ENCODE measurements at regions not wholly inside any gene's neighbourhood (a gene's known extent, or its start where the extent isn't known, plus 50 kb on each side); places are given as distances from the start of the nearest gene placed in this dataset.

GRCh38 chr12:87266305-87266704, 762.9 kb downstream of the C12orf50 start:
- H3K36me3 ChIP-seq (replicated peaks in 1 of 2; ENCODE audit: control insufficient read depth in 1 of 2, insufficient read depth in 2 of 2, low read length in 2 of 2) = no peaks in the 10 kb centered on the region
- H3K9me3 Mint-ChIP-seq = peaks cover 0 to 5% (median 0%) of the 10 kb centered on the region in 7 donors
- H3K4me3 Mint-ChIP-seq = no peak overlapping the region
- no peak overlapping the region for H3K9ac ChIP-seq (ENCODE audit: insufficient read depth, low read length, poor library complexity, severe bottlenecking)
- intact Hi-C loops (cut with micrococcal nuclease) = no loop called here
- H3K36me3 Mint-ChIP-seq = no peaks in the 10 kb centered on the region
- no peak overlapping the region for H3K27ac ChIP-seq (ENCODE audit: low read depth in 1 of 2, low read length in 2 of 2)
- H3K27ac Mint-ChIP-seq = no peak overlapping the region
- no peak overlapping the region for H2AFZ ChIP-seq (ENCODE audit: insufficient read depth, low read depth, low read length, poor library complexity, severe bottlenecking)
- no peaks in the 10 kb centered on the region for H3K27me3 ChIP-seq (ENCODE audit: control insufficient read depth in 2 of 2, insufficient read depth in 2 of 2, low read length in 2 of 2)
- H3K9me3 ChIP-seq (replicated peaks in 1 of 2; ENCODE audit: control insufficient read depth in 1 of 2, insufficient read depth in 1 of 2, low read length in 2 of 2) = peaks cover 0 to 3% of the 10 kb centered on the region in 2 donors
- H4K20me1 ChIP-seq (ENCODE audit: insufficient read depth, low read length) = no peaks in the 10 kb centered on the region
- H3K4me2 ChIP-seq (replicated peaks; ENCODE audit: extremely low read depth, low read length, poor library complexity, severe bottlenecking) = no peak overlapping the region
- no peak for TF ChIP-seq CTCF (IDR thresholded peaks at IDR 0.05)
- peaks cover 0 to 1% (median 0%) of the 10 kb centered on the region in 3 donors for H3K27me3 Mint-ChIP-seq (ENCODE audit: low read depth in 3 of 3)
- H3K4me1 ChIP-seq (ENCODE audit: control insufficient read depth in 1 of 2, insufficient read depth in 2 of 2, low read length in 2 of 2) = no peaks in the 10 kb centered on the region
- no peaks in the 10 kb centered on the region for H3K4me1 Mint-ChIP-seq
- no peak for DNase-seq
- H3K4me3 ChIP-seq (replicated peaks in 1 of 3; ENCODE audit: low read depth in 2 of 3, low read length in 3 of 3) = no peak overlapping the region
- WGBS (ENCODE audit: insufficient coverage) = 89% methylated on average over 2 of the region's 2 CpGs
- H3K79me2 ChIP-seq (ENCODE audit: insufficient read depth, low read length) = no peaks in the 10 kb centered on the region

- H3K27ac Mint-ChIP-seq = no peak overlapping the region
These were observed 769.8 kb downstream of the C12orf50 start for GRCh38 chr12:87259391-87259790.

More at GRCh38 chr12:87259391-87259790, 769.8 kb downstream of the C12orf50 start:
- H4K20me1 ChIP-seq (ENCODE audit: insufficient read depth, low read length) = no peaks in the 10 kb centered on the region
- H3K9me3 ChIP-seq (replicated peaks in 1 of 2; ENCODE audit: control insufficient read depth in 1 of 2, insufficient read depth in 1 of 2, low read length in 2 of 2) = no peaks in the 10 kb centered on the region
- Mint-ChIP-seq H3K36me3 (no peaks in the 10 kb centered on the region), H3K4me3 (no peak overlapping the region), H3K9me3 (peaks cover 0 to 4% (median 0%) of the 10 kb centered on the region in 7 donors), H3K4me1 (no peaks in the 10 kb centered on the region), H3K27me3 (ENCODE audit: low read depth in 3 of 3) (peaks cover 0 to 1% (median 0%) of the 10 kb centered on the region in 3 donors)
- TF ChIP-seq CTCF (IDR thresholded peaks at IDR 0.05) = no peak
- no peak overlapping the region for H3K27ac ChIP-seq (ENCODE audit: low read depth in 1 of 2, low read length in 2 of 2)
- H3K27me3 ChIP-seq (ENCODE audit: control insufficient read depth in 2 of 2, insufficient read depth in 2 of 2, low read length in 2 of 2) = no peaks in the 10 kb centered on the region
- no peak overlapping the region for H3K4me2 ChIP-seq (replicated peaks; ENCODE audit: extremely low read depth, low read length, poor library complexity, severe bottlenecking)
- H3K4me1 ChIP-seq (ENCODE audit: control insufficient read depth in 1 of 2, insufficient read depth in 2 of 2, low read length in 2 of 2) = no peaks in the 10 kb centered on the region
- no peaks in the 10 kb centered on the region for H3K79me2 ChIP-seq (ENCODE audit: insufficient read depth, low read length)
- no peak overlapping the region for H2AFZ ChIP-seq (ENCODE audit: insufficient read depth, low read depth, low read length, poor library complexity, severe bottlenecking)
- intact Hi-C loops (cut with micrococcal nuclease) = no loop called here
- no peak overlapping the region for H3K4me3 ChIP-seq (replicated peaks in 1 of 3; ENCODE audit: low read depth in 2 of 3, low read length in 3 of 3)
- no peak for DNase-seq
- no peaks in the 10 kb centered on the region for H3K36me3 ChIP-seq (replicated peaks in 1 of 2; ENCODE audit: control insufficient read depth in 1 of 2, insufficient read depth in 2 of 2, low read length in 2 of 2)
- H3K9ac ChIP-seq (ENCODE audit: insufficient read depth, low read length, poor library complexity, severe bottlenecking) = no peak overlapping the region

Data from CD14-positive monocyte (primary cell).